GM21515 (cell line): ENCODE measurements at regions not wholly inside any gene's neighbourhood (a gene's known extent, or its start where the extent isn't known, plus 50 kb on each side); places are given as distances from the start of the nearest gene placed in this dataset.

Experiments
- ATAC-seq: cut with Tn5 transposase; IDR thresholded peaks from one replicate; pipeline ENCODE4 v1.9.1; 2021; ENCODE audit not compliant: unreplicated experiment

- ATAC-seq, result no peak
These were observed 848.5 kb upstream of the WWC1 start for GRCh38 chr5:167442922-167443321.

DNA sequence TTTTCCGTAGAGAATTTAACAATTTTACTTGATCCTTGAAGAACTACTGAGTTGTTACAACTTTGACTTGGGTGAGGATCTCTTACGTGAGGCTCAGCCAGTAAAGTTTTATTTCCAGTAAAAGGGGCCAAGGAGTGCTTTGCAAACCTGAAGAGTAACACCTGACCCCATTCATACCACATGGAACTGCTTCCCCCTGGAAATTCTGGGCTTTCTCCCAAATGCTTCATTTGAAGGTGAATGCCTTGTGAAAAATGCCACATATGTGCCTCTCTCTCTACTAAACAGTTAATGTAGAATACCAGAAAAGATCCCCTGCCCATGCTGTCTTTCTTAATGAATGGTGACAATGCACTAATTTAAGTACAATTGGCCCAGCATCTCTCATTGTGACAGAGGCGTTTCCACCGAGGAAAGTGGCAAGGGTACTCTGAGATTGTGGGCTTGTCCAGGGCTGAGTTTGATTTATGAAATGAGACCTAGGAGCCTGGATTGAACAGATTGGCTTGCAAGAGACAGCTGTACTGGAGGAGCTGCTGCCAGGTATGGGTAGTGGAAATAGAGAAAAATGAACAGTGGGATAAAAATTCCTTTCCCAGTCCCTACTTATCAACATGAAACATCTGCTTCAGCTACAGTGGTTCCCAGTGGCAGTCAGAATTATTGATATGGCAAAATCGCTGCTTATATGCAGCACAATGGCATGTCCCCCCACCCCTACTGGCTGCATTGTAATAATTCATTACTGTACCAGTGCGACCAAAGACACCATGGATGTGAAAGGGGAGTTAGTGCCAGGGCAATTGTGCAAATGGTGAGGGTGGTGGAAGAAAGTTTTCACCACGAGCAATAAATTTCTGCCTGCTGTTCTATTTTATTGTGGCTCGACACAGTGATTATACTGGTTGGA is 843.7 kb upstream of the WWC1 start:
- ATAC-seq, result no peak

DNA sequence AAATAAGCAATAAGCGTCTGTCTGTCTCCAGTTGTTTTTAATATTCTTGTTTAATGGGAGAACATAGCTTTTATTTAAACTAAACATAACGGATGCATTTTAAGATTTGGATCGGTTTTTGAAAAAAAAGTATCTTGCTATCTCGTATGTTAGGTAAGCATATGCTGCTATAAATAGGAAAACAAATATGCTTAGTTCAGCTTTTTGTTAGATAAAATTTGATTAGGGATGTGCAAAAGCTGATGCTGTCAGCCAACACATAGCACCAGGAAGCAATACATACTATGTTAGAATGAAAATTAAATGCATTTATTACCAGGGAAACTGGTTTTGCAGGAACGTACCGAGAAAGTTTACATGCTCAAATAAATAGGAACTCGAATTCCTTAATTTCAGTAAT is 843.1 kb upstream of the WWC1 start:
- ATAC-seq, result no peak

- ATAC-seq, result no peak
These were observed 840.4 kb upstream of the WWC1 start for GRCh38 chr5:167451076-167451475.

DNA sequence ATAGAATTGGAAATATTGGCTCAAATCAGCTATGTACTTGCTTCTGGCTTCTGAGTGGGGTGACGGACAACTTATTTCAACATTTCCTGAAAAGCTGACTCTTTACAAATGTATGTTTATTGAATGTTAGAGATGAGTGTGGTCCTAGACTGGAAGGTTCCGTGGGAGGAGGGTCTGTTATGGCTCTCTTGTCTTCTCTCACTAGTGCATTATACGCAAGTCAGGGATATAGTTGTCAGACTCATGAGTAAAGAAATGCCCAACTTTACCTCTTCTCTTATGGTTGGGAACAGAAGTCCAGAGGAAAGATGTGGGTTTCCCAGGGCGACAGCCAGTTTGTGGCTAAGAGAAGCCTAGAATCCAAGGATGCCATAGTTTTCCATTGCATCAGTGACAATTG is 839.3 kb upstream of the WWC1 start:
- no peak for ATAC-seq

DNA sequence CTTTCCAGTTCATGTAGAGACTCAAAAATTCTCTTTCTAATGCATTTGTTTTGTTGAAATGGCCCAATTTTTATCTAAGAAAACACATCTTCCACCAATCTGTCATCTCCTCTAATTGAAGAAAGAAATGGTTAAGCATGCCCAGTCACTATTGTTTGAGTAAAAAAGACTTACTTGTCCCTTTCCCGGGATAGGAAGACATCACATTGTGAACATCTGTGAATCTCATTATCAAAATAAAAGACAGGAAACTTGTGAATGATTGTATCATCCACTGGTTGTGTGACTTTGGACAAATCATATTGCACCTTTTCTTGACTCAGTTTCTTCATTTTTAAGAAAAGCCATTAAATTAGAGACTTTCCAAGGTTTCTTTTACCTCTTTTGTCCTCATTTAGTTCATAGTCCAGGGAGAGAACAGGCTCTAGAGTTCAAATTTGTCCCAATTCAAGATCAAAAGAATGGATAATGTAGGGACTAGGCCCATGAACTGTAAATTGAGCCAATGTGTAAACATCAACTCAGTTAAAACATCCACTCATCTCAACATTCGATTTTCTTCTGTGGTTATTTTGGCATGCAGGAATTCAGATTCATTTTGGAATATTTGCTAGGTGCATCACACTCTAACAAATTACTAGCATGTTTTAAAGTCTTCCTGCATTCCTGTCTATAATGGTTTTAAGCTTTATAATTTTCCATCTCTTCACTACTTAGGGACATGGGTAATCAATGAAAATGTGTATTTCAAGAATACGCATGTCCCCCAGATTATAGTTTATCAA is 838.0 kb upstream of the WWC1 start:
- no peak for ATAC-seq

DNA sequence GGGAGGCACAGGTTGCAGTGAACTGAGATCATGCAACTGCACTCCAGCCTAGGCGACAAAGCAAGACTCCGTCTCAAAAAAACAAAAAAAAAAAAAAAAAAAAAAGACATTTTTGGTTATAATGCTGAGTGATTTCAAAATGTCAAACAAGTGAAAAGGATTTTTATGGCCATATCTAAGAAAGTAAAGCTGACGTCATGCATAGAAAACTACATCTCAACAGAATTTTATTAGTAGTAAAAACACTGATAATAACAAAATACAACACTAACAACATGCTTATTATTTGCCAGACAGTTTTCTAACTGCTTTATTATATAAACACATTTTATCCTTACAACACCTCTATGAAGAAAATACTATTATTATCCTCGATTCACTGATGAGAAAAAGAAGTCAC is 833.0 kb upstream of the WWC1 start:
- no peak for ATAC-seq

DNA sequence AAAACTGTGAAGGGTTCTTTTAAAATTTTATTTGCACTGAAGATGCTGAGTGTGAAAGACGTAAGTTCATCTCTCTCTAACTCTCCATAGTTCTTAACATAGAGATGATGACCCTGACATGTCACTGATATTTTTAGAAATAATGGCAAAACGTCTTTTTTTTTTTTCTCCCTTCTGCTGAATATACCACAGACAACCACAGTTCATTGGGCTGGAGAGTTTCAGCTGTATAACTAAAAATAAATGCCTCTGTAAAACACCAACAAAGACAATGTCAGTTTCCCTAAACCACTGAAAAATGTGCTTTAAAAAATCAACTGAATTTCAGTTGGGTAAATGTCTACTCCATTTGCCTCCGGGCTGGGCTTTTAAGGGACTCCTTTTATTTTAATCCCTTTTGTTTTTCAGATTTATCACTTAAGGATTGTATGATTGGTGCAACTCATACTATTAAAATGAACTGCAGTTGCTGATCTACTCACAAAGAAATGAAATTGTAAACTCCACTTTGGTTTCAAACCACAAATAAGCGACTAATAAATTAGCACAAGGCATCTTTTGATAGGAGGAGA is 830.9 kb upstream of the WWC1 start:
- ATAC-seq, result no peak

- no peak for ATAC-seq
These were observed 827.5 kb upstream of the WWC1 start for GRCh38 chr5:167463939-167464338.

- ATAC-seq, result no peak
These were observed 824.5 kb upstream of the WWC1 start for GRCh38 chr5:167466992-167467391.

DNA sequence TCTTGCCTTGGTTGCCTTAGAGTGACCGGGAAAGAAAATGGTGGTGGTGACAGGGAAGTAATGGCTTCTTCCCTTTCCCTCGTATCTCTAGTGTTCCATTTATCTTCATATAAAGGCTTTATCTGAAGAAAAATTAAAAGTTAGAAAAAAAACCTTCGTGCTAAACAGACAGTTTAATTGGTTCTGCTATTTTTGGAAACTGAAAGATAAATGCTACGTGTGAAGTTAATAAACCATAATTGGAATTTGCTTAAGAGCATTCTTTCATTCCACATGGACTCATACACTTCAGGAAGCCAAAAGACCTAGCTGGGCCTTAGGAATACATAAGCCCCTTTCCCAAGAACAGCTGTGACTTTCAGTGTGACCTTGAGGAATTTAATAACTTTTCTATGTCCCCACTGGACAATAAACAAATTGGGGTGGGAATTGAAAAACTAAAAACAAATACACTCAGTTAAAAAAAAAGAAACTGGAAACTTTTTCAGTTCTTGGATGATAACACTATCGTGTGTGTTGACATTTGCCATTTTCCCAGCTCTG is 818.8 kb upstream of the WWC1 start:
- ATAC-seq, result no peak

DNA sequence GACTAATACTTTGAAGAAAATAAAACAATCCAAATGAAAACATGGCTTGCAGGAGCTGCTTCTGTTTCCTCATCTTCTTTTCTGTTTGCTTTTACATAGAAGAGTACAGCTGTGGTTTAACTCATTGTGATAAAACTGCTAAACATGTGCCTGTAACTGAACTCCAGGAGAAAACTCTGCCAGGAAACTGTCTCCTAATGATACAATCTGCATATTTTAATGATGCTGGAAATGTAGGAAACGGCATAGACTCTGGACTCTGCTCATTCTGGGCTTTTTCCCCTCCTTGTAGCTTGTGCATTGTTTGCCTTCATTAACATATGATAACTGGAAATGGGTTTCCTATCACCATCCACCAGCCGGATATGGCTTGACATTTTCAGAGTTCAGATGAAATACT is 813.3 kb upstream of the WWC1 start:
- no peak for ATAC-seq

GRCh38 chr5:167479779-167480178 is 811.7 kb upstream of the WWC1 start:
- no peak for ATAC-seq

DNA sequence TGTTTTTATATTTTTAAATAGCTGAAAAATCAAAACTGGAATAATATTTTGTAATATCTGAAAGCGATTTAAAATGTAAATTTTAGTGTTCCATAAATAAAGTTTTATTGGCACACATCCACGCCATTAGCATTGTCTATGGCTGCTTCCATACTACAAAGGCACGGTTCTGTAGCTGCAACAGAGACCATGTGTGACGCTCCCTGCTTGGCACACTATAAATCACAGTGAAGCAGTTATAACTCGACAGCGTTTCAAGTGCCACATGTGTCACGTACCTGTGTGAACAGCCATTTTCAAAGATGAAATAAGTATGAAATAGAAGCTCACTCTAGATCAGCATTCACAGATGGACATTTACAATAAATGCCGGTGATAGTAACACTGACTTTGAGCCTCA is 810.1 kb upstream of the WWC1 start:
- no peak for ATAC-seq

- ATAC-seq, result no peak
These were observed 808.9 kb upstream of the WWC1 start for GRCh38 chr5:167482555-167482954.

DNA sequence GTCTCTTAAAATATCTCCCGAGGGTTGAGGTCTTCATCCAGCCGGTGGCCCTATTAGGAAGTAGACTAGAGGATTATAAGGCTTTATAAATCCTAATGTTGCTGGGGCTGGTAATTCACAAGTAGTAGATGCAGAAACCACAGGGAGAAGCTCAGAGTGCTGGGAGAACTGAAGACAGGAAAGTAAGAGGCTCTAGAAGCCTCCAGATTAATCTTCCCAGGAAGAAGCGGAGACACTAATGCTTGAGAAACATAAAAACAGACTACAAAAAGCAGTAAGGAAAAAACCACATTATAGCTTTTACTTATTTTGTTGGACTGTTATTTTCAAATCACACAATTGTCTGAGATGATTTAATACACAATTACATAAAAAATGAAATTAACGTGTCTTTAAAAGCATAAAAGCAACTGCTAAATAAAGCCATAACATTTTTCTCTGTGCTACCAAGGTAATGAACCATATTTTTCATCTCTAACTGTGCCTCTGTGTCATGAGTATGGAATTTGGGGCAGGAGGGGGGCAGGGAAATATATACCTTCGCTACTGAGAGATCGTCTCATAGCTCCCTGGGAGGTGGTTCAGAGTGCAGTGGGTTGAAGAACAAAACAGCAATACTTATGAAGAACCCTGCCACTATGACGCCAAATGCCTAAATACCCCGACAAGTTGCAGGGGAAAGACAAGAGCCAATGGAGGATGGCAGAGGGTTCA is 806.2 kb upstream of the WWC1 start:
- no peak for ATAC-seq

DNA sequence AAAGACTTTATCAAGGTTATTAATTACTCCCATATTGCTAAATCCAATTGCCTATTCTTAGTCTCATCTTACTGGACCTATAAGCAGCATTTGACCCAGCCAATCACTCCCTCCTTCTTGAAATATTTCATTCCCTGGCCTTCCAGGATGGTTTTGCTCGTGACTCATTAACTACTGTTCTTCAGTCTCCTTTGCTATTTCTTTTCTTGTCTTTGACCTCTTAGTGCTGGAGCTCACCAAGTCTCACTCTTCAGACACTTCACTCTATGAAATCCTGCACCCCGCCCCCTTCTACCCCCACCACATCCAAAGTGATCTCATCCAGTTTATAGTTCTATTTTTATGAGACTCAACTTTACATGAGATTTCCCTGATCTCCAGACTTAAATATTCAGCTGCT is 803.1 kb upstream of the WWC1 start:
- ATAC-seq, result no peak

DNA sequence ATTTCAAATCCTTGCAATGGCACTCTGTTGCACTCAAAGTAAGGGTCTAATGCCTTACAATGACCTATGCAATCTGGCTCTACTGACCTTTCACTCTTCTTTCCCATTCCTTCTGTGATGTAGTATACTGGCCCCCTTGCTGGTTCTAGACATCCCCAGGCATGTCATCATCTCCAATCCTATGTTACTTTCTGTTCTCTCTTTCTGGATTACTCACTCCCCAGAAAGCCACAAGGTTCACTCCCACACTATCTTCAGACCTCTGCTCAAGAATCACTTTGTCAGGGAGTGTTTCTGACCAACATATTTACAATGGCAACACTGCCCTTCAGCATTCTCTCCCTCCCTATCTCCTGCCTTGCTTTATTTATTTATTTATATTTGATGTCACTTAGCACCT is 802.2 kb upstream of the WWC1 start:
- no peak for ATAC-seq

GRCh38 chr5:167503926-167504720 is 787.3 kb upstream of the WWC1 start:
- no peak for ATAC-seq
